A673 (cell line): ENCODE measurements at regions not wholly inside any gene's neighbourhood (a gene's known extent, or its start where the extent isn't known, plus 50 kb on each side); places are given as distances from the start of the nearest gene placed in this dataset.

Experiments
- BruUV-seq: library from RNA; stranded (reverse); fragments of 400-500 nt; replicated peaks from 2 replicates; lab custom pipeline; 2021; lab: Mats Ljungman, UMichigan
- CTCF ChIA-PET: fragments of 300-600 bp; sonication (Branson Sonifier 250); formaldehyde crosslinking; loops from one replicate; lab custom pipeline; 2022; ENCODE audit warnings: antibody characterized with exemption; lab: Charles Lee
- POLR2A ChIA-PET: fragments of 300-600 bp; sonication (Branson Sonifier 250); formaldehyde crosslinking; loops from one replicate; lab custom pipeline; 2022; ENCODE audit warnings: antibody characterized with exemption; ENCODE audit not compliant: low non-redundant PET; lab: Charles Lee
- DNase-seq: peaks from one replicate; pipeline ENCODE4 v3.0.0-alpha.2; 2015; ENCODE audit warnings: low spot score
- H3K27ac ChIP-seq: fragments of 200-600 bp; sonication (generic); 2 replicates; pipeline ENCODE4 v1.5.1; 2016; ENCODE audit warnings: mixed run types, low read depth, mild to moderate bottlenecking, mixed read lengths, antibody characterized with exemption, low read length; ENCODE audit not compliant: poor library complexity, severe bottlenecking
- H3K27me3 ChIP-seq: fragments of 200-600 bp; sonication (generic); replicated peaks from 2 replicates; pipeline ENCODE4 v1.6.1; 2017; ENCODE audit warnings: mixed run types, low read depth, mild to moderate bottlenecking, mixed read lengths, antibody characterized with exemption, low read length; ENCODE audit not compliant: insufficient read depth, poor library complexity
- H3K36me3 ChIP-seq: fragments of 200-600 bp; sonication (generic); 2 replicates; pipeline ENCODE4 v1.6.1; 2016; ENCODE audit warnings: mixed run types, mild to moderate bottlenecking, mixed read lengths, antibody characterized with exemption, low read length; ENCODE audit not compliant: insufficient read depth, poor library complexity, severe bottlenecking
- H3K4me1 ChIP-seq: fragments of 200-600 bp; sonication (generic); 2 replicates; pipeline ENCODE4 v1.6.1; 2017; ENCODE audit warnings: mixed run types, mild to moderate bottlenecking, mixed read lengths, antibody characterized with exemption, low read length; ENCODE audit not compliant: insufficient read depth, poor library complexity, severe bottlenecking
- H3K4me3 ChIP-seq: fragments of 200-600 bp; sonication (generic); 2 replicates; pipeline ENCODE4 v1.5.1; 2016; ENCODE audit warnings: low read depth, mixed run types, mild to moderate bottlenecking, mixed read lengths, low read length; ENCODE audit not compliant: poor library complexity, severe bottlenecking
- H3K9me3 ChIP-seq: fragments of 200-600 bp; sonication (generic); 2 replicates; pipeline ENCODE4 v1.6.1; 2016; ENCODE audit warnings: mixed run types, low read depth, mild to moderate bottlenecking, mixed read lengths, antibody characterized with exemption, low read length; ENCODE audit not compliant: poor library complexity, severe bottlenecking
- CTCF ChIP-seq: fragments of 300-800, 200-600 bp; sonication (generic); conservative IDR thresholded peaks from 2 replicates; pipeline ENCODE4 v1.5.1; 2017; ENCODE audit warnings: low read depth, mild to moderate bottlenecking, antibody characterized with exemption, low read length, moderate library complexity, mixed read lengths
- EZH2 ChIP-seq: fragments of 200-600 bp; sonication (generic); IDR thresholded peaks from 2 replicates; pipeline ENCODE4 v1.6.1; 2017; ENCODE audit warnings: borderline replicate concordance, low read depth, mild to moderate bottlenecking, mixed read lengths, antibody characterized with exemption, low read length; ENCODE audit not compliant: poor library complexity, severe bottlenecking
- intact Hi-C: fragments of 100-400 bp; cut with micrococcal nuclease; formaldehyde crosslinking; loops from one replicate; pipeline ENCODE4 v1.10.0; 2022; ENCODE audit not compliant: unreplicated experiment

- BruUV-seq: no TSS peak
- TF ChIP-seq CTCF: no peak
- TF ChIP-seq EZH2: no peak
- no peak overlapping the region for H3K27ac ChIP-seq
- CTCF ChIA-PET: no interaction called here
- no peaks in the 10 kb centered on the region for H3K9me3 ChIP-seq
- no peaks in the 10 kb centered on the region for H3K36me3 ChIP-seq
- POLR2A ChIA-PET: no interaction called here
- intact Hi-C loops: no loop called here
- DNase-seq: no peak
- peaks cover 1% of the 10 kb centered on the region for H3K27me3 ChIP-seq
- H3K4me1 ChIP-seq: no peaks in the 10 kb centered on the region
- H3K4me3 ChIP-seq: no peak overlapping the region
Observed at GRCh38 chr5:34509392-34509791, 146.7 kb upstream of the RAI14 start.

GRCh38 chr5:34510002-34510401, 146.1 kb upstream of the RAI14 start:
- no peaks in the 10 kb centered on the region for H3K4me1 ChIP-seq
- no peak for DNase-seq
- peaks cover 6% of the 10 kb centered on the region for H3K27me3 ChIP-seq
- intact Hi-C loops: no loop called here
- CTCF ChIA-PET: no interaction called here
- H3K4me3 ChIP-seq: no peak overlapping the region
- BruUV-seq: no TSS peak
- H3K9me3 ChIP-seq: no peaks in the 10 kb centered on the region
- no peak overlapping the region for H3K27ac ChIP-seq
- TF ChIP-seq EZH2 (no peak), CTCF (no peak)
- POLR2A ChIA-PET: no interaction called here
- no peaks in the 10 kb centered on the region for H3K36me3 ChIP-seq

GRCh38 chr5:34511063-34511462, 145.1 kb upstream of the RAI14 start:
- no peak overlapping the region for H3K27ac ChIP-seq
- intact Hi-C loops: no loop called here
- POLR2A ChIA-PET: no interaction called here

More at GRCh38 chr5:34511063-34511462, 145.1 kb upstream of the RAI14 start:
- Histone ChIP-seq H3K27me3 (peaks cover 6% of the 10 kb centered on the region), H3K4me1 (no peaks in the 10 kb centered on the region), H3K36me3 (no peaks in the 10 kb centered on the region), H3K4me3 (no peak overlapping the region), H3K9me3 (no peaks in the 10 kb centered on the region)
- DNase-seq: no peak
- BruUV-seq: no TSS peak
- CTCF ChIA-PET: no interaction called here
- TF ChIP-seq CTCF (no peak), EZH2 (no peak)
